ENCODE measurements at regions not wholly inside any gene's neighbourhood (a gene's known extent, or its start where the extent isn't known, plus 50 kb on each side); places are given as distances from the start of the nearest gene placed in this dataset.

DNA sequence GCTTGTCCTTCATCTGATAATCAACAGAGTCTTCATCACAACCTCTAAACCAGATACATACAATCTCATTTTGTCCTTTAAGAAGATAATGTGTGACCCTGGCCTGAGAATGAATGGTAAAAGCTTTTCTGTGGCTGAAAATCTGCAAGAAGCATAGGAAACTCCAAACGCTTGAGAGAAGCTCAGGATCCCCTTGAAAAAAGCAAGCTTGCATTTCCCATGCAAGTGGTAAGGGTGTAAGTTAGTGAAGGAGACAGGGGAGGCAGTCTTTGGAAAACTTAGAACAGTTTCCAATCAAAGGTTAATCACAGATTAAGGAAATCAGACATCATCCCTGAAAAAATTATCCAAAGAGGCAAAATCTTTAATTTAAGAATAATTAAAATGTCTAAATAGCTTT lies 413.6 kb upstream of the SALL3 start:
- H3K4me3 ChIP-seq (ENCODE audit: low read depth, low read length), result no peak overlapping the region
- TF ChIP-seq, protein P1, sequence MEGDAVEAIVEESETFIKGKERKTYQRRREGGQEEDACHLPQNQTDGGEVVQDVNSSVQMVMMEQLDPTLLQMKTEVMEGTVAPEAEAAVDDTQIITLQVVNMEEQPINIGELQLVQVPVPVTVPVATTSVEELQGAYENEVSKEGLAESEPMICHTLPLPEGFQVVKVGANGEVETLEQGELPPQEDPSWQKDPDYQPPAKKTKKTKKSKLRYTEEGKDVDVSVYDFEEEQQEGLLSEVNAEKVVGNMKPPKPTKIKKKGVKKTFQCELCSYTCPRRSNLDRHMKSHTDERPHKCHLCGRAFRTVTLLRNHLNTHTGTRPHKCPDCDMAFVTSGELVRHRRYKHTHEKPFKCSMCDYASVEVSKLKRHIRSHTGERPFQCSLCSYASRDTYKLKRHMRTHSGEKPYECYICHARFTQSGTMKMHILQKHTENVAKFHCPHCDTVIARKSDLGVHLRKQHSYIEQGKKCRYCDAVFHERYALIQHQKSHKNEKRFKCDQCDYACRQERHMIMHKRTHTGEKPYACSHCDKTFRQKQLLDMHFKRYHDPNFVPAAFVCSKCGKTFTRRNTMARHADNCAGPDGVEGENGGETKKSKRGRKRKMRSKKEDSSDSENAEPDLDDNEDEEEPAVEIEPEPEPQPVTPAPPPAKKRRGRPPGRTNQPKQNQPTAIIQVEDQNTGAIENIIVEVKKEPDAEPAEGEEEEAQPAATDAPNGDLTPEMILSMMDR (IDR thresholded peaks at IDR 0.05; ENCODE audit: low read depth, low read length), result no peak

- TF ChIP-seq, protein P1 (IDR thresholded peaks at IDR 0.05; ENCODE audit: low read depth, low read length), result no peak
Observed at GRCh38 chr18:78566720-78567119, 412.9 kb upstream of the SALL3 start.

GRCh38 chr18:78571063-78571785 lies 408.4 kb upstream of the SALL3 start:
- TF ChIP-seq, protein P1 (IDR thresholded peaks at IDR 0.05; ENCODE audit: low read depth, low read length), result no peak
- no peak overlapping the region for H3K4me3 ChIP-seq (ENCODE audit: low read depth, low read length)

More at GRCh38 chr18:78566720-78567119, 412.9 kb upstream of the SALL3 start:
- H3K4me3 ChIP-seq (ENCODE audit: low read depth, low read length), result no peak overlapping the region

DNA sequence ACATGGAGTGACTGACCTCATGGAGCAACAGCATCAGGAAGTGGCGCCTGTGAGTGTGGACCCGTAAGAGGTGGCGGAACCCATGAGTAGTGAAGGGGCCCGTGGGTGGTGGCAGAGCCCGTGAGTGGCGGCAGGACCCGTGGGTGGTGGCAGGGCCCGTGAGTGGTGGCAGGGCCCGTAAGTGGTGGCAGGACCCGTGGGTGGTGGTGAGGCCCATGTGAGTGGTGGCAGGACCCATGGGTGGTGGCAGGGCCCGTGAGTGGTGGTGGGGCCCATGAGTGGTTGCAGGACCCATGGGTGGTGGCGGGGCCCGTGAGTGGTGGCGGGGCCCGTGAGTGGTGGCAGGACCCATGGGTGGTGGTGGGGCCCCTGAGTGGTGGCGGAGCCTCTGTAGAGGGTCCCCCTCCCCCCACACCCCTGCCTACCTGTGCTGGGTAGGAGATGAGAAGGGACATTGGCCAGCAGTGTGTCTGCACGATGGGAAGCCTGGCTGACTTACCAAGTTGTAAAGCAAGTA lies 407.7 kb upstream of the SALL3 start:
- TF ChIP-seq, protein P1 (IDR thresholded peaks at IDR 0.05; ENCODE audit: low read depth, low read length), result no peak
- no peak overlapping the region for H3K4me3 ChIP-seq (ENCODE audit: low read depth, low read length)

DNA sequence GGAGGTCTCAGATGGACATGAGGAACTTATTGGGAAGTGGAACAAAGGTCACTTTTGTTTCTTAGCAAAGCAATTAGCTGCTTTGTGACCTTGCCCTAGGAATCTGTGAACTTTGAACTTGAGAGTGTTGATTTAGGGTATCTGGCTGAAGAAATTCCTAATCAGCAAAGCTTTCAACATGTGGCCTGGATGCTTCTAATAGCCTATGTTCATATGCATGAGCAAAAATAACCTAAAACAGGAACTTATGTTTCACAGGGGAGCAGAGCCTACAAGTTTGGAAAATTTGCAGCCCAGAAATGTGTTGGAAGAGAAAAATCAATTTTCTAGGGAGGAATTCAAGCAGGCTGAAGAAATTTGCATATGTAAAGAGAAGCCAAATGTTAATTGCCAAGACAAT lies 405.8 kb upstream of the SALL3 start:
- no peak overlapping the region for H3K4me3 ChIP-seq (ENCODE audit: low read depth, low read length)
- TF ChIP-seq, protein P1 (IDR thresholded peaks at IDR 0.05; ENCODE audit: low read depth, low read length), result no peak

DNA sequence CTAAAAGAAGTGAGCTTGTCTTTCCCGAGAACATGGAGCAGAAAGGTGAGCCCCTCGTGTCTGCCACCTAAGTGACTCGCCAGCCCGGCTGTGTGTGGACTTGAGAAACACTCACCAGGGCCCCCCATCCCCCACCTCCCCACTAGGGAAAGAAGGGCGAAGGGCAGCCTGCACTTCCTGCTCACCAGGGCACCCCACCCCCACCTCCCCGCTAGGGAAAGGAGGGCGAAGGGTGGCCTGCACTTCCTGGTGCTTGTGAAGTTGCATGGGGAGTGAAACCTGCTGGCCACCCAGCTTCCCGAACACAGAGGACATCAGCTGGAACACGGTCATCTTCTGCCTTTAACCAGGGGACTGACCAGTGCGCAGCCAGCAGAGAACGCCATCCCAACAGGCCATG lies 402.7 kb upstream of the SALL3 start:
- H3K4me3 ChIP-seq (ENCODE audit: low read depth, low read length), result no peak overlapping the region

GRCh38 chr18:78579449-78579848 lies 400.2 kb upstream of the SALL3 start:
- no peak overlapping the region for H3K4me3 ChIP-seq (ENCODE audit: low read depth, low read length)
- TF ChIP-seq, protein P1 (IDR thresholded peaks at IDR 0.05; ENCODE audit: low read depth, low read length), result no peak

More for the DNA sequence above, 402.7 kb upstream of the SALL3 start:
- TF ChIP-seq, protein P1 (IDR thresholded peaks at IDR 0.05; ENCODE audit: low read depth, low read length), result no peak
